NCI-H146 (cell line): ENCODE measurements at regions not wholly inside any gene's neighbourhood (a gene's known extent, or its start where the extent isn't known, plus 50 kb on each side); places are given as distances from the start of the nearest gene placed in this dataset.

Source experiments
- DNase-seq: peaks from one replicate; lab custom pipeline; 2025; lab: John Stamatoyannopoulos, UW

GRCh38 chr18:51824746-51825145, 515.3 kb upstream of the DCC start:
- no peak for DNase-seq

- DNase-seq, result no peak
These were observed 506.1 kb upstream of the DCC start for GRCh38 chr18:51833850-51834249.

- no peak for DNase-seq
These were observed 491.3 kb upstream of the DCC start for GRCh38 chr18:51848702-51849101.

GRCh38 chr18:51852681-51853080, 487.3 kb upstream of the DCC start:
- no peak for DNase-seq

- DNase-seq, result no peak
These were observed 482.0 kb upstream of the DCC start for GRCh38 chr18:51857989-51858388.

- no peak for DNase-seq
These were observed 479.0 kb upstream of the DCC start for GRCh38 chr18:51861046-51861445.

- DNase-seq, result no peak
These were observed 477.8 kb upstream of the DCC start for GRCh38 chr18:51862051-51862715.

- DNase-seq, result no peak
These were observed 475.6 kb upstream of the DCC start for GRCh38 chr18:51864219-51864965.

GRCh38 chr18:51865538-51865937, 474.5 kb upstream of the DCC start:
- no peak for DNase-seq

- DNase-seq, result no peak
These were observed 472.2 kb upstream of the DCC start for GRCh38 chr18:51867767-51868166.

- no peak for DNase-seq
These were observed 461.3 kb upstream of the DCC start for GRCh38 chr18:51878724-51879123.

- DNase-seq, result no peak
These were observed 460.7 kb upstream of the DCC start for GRCh38 chr18:51879329-51879728.

GRCh38 chr18:51881394-51881793, 458.6 kb upstream of the DCC start:
- DNase-seq, result no peak

GRCh38 chr18:51884039-51884438, 456.0 kb upstream of the DCC start:
- DNase-seq, result no peak

GRCh38 chr18:51890762-51891161, 449.2 kb upstream of the DCC start:
- peak; percentile 97 for DNase-seq

- no peak for DNase-seq
These were observed 448.1 kb upstream of the DCC start for GRCh38 chr18:51891876-51892275.

- no peak for DNase-seq
These were observed 442.1 kb upstream of the DCC start for GRCh38 chr18:51897884-51898283.

GRCh38 chr18:51907687-51908597, 432.1 kb upstream of the DCC start:
- DNase-seq, result no peak

- no peak for DNase-seq
These were observed 431.4 kb upstream of the DCC start for GRCh38 chr18:51908598-51908944.

- DNase-seq, result no peak
These were observed 428.4 kb upstream of the DCC start for GRCh38 chr18:51911584-51911983.

- DNase-seq, result no peak
These were observed 427.6 kb upstream of the DCC start for GRCh38 chr18:51912381-51912780.

GRCh38 chr18:51915176-51915575, 424.8 kb upstream of the DCC start:
- no peak for DNase-seq

GRCh38 chr18:51921862-51922261, 418.1 kb upstream of the DCC start:
- no peak for DNase-seq
